CD4-positive, alpha-beta T cell (primary cell): ENCODE measurements at regions not wholly inside any gene's neighbourhood (a gene's known extent, or its start where the extent isn't known, plus 50 kb on each side); places are given as distances from the start of the nearest gene placed in this dataset.

Experiments used
- ATAC-seq: fragments of 200-7000 bp; cut with Tn5 transposase; one replicate; pipeline ENCODE4 v1.10.0; 2022; ENCODE audit warnings: mild to moderate bottlenecking; ENCODE audit not compliant: poor library complexity
- CTCF ChIA-PET: fragments of 350-600 bp; sonication (Branson Sonifier 250); formaldehyde crosslinking; loops from one replicate; lab custom pipeline; 2021; ENCODE audit warnings: antibody characterized with exemption, inconsistent platforms; lab: Charles Lee
- POLR2A ChIA-PET: fragments of 350-600 bp; sonication (Branson Sonifier 250); formaldehyde crosslinking; loops from one replicate; lab custom pipeline; 2021; ENCODE audit warnings: antibody characterized with exemption, inconsistent platforms; lab: Charles Lee
- DNase-seq, 14 experiments: peaks; one replicate each; pipeline ENCODE4 v3.0.0-alpha.2; 2013 to 2020; ENCODE audit warnings: mixed read lengths in 2 of 14
- H3K27ac ChIP-seq, 2 donors: one replicate each; pipeline versions ENCODE4 v1.5.1 to v1.7.0; 2013; ENCODE audit warnings: low read length in 2 of 2, low read depth in 1 of 2, mild to moderate bottlenecking in 1 of 2
- H3K27me3 ChIP-seq, 2 experiments: 1 replicate in 1 of 2; 2 replicates in 1 of 2; pipeline versions ENCODE4 v1.6.1 to v1.7.0; 2013; ENCODE audit warnings: low read length in 2 of 2, control low read depth in 1 of 2, mild to moderate bottlenecking in 1 of 2, moderate library complexity in 1 of 2; ENCODE audit not compliant: insufficient read depth in 2 of 2, control insufficient read depth in 1 of 2
- H3K36me3 ChIP-seq: one replicate; pipeline ENCODE4 v1.6.1; 2013; ENCODE audit warnings: low read length, control low read depth; ENCODE audit not compliant: insufficient read depth
- H3K4me1 ChIP-seq: one replicate; pipeline ENCODE4 v1.6.1; 2013; ENCODE audit warnings: low read length, control low read depth; ENCODE audit not compliant: insufficient read depth
- H3K4me3 ChIP-seq: one replicate; pipeline ENCODE4 v1.5.1; 2013; ENCODE audit warnings: mild to moderate bottlenecking, low read length, moderate library complexity
- H3K9me3 ChIP-seq, 2 experiments: 1 replicate in 1 of 2; 2 replicates in 1 of 2; pipeline versions ENCODE4 v1.6.1 to v1.7.0; 2013; ENCODE audit warnings: low read length in 2 of 2, mild to moderate bottlenecking in 2 of 2, control low read depth in 1 of 2, moderate library complexity in 1 of 2; ENCODE audit not compliant: control insufficient read depth in 1 of 2, insufficient read depth in 1 of 2
- H3K27ac Mint-ChIP-seq: one replicate; pipeline ENCODE4 v1.8.0; 2020; ENCODE audit warnings: mixed read lengths
- H3K27me3 Mint-ChIP-seq: one replicate; pipeline ENCODE4 v1.8.0; 2021; ENCODE audit warnings: mixed read lengths
- H3K36me3 Mint-ChIP-seq: one replicate; pipeline ENCODE4 v1.8.0; 2021; ENCODE audit warnings: low read depth, mixed read lengths
- H3K4me1 Mint-ChIP-seq: one replicate; pipeline ENCODE4 v1.8.0; 2021; ENCODE audit warnings: low read depth, mixed read lengths
- H3K4me3 Mint-ChIP-seq: one replicate; pipeline ENCODE4 v1.8.0; 2020; ENCODE audit warnings: mild to moderate bottlenecking, mixed read lengths
- H3K9me3 Mint-ChIP-seq: one replicate; pipeline ENCODE4 v1.8.0; 2020; ENCODE audit warnings: mixed read lengths
- intact Hi-C, 2 experiments: fragments of 100-400 bp; cut with DNase I in 1 of 2; cut with micrococcal nuclease in 1 of 2; formaldehyde crosslinking; loops; one replicate each; pipeline versions ENCODE4 v1.15.1 to v1.9.0; 2023 to 2025; cut with DNase I, micrococcal nuclease
- TF ChIP-seq, protein P1 (sequence below): fragments of 200-600 bp; IDR thresholded peaks from one replicate; pipeline ENCODE4 v1.8.0; 2022; ENCODE audit warnings: antibody characterized with exemption, mild to moderate bottlenecking

DNA sequence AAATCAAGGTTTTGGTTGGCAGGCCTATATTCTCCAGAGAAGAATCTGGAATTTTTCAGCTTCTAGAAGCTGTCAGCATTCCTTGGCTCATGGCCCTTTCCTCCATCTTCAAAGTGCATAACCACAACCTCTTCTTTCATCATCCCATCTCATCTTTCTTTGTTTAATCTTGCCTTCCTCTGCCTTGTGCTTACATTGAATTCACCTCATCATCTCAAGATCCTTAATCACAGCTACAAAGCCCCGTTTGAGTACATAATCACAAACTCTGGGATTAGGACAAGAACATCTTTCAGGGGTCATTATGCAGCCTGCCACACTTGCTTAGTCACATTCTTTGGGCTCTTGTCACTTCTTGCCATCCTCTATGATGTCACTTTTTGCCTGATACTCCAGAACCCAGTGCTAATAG lies 130.3 kb downstream of the FOXD1 start:
- no peaks in the 10 kb centered on the region for H3K9me3 Mint-ChIP-seq
- peaks cover 80% of the 10 kb centered on the region for H3K27me3 Mint-ChIP-seq
- no peaks in the 10 kb centered on the region for H3K4me1 Mint-ChIP-seq
- H3K27ac Mint-ChIP-seq = no peak overlapping the region
- no peak overlapping the region for H3K4me3 ChIP-seq
- intact Hi-C loops = no loop called here
- TF ChIP-seq, protein P1, sequence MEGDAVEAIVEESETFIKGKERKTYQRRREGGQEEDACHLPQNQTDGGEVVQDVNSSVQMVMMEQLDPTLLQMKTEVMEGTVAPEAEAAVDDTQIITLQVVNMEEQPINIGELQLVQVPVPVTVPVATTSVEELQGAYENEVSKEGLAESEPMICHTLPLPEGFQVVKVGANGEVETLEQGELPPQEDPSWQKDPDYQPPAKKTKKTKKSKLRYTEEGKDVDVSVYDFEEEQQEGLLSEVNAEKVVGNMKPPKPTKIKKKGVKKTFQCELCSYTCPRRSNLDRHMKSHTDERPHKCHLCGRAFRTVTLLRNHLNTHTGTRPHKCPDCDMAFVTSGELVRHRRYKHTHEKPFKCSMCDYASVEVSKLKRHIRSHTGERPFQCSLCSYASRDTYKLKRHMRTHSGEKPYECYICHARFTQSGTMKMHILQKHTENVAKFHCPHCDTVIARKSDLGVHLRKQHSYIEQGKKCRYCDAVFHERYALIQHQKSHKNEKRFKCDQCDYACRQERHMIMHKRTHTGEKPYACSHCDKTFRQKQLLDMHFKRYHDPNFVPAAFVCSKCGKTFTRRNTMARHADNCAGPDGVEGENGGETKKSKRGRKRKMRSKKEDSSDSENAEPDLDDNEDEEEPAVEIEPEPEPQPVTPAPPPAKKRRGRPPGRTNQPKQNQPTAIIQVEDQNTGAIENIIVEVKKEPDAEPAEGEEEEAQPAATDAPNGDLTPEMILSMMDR = no peak
- ATAC-seq = no peak
- no peak overlapping the region for H3K4me3 Mint-ChIP-seq
- CTCF ChIA-PET = no interaction called here
- no peak for DNase-seq
- POLR2A ChIA-PET = interaction anchor here (0.6 kb wide), 1 partner anchor 1333 kb away, joined by 3 read pairs; no protein-coding TSS in a partner anchor
- H3K36me3 ChIP-seq = no peaks in the 10 kb centered on the region
- no peaks in the 10 kb centered on the region for H3K36me3 Mint-ChIP-seq
- peaks cover 29 to 57% of the 10 kb centered on the region in 2 experiments for H3K27me3 ChIP-seq
- H3K9me3 ChIP-seq = no peaks in the 10 kb centered on the region
- no peak overlapping the region for H3K27ac ChIP-seq
- H3K4me1 ChIP-seq = no peaks in the 10 kb centered on the region

DNA sequence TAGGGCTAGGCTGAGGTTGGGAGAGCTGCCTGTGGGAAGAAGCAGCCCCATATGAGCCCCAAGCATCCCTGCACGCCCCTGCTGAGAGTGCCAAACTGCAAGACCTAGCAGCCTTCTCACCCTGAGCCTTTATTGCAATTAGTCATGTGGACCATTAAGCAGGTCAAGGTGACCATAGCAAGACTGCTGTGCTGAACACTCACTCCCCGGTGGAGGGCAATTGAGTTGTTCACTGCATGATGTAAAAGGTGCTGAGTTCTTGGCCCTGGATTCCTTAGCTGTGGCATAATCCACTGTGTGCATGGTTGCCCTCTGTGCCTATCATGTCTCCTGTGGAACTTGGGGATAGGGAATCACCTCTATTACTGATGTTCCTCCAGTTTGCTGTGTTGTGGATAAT lies 131.1 kb downstream of the FOXD1 start:
- H3K27ac Mint-ChIP-seq = no peak overlapping the region
- no peaks in the 10 kb centered on the region for H3K4me1 Mint-ChIP-seq
- TF ChIP-seq, protein P1 = no peak
- intact Hi-C loops = no loop called here
- no peak for DNase-seq
- POLR2A ChIA-PET = no interaction called here
- Histone ChIP-seq H3K4me1 (peaks cover 2% of the 10 kb centered on the region), H3K9me3 (peaks cover 0 to 3% of the 10 kb centered on the region in 2 experiments), H3K27me3 (peaks cover 32 to 64% of the 10 kb centered on the region in 2 experiments), H3K4me3 (no peak overlapping the region), H3K36me3 (no peaks in the 10 kb centered on the region), H3K27ac (no peak overlapping the region)
- peaks cover 83% of the 10 kb centered on the region for H3K27me3 Mint-ChIP-seq
- no peak for ATAC-seq
- H3K4me3 Mint-ChIP-seq = no peak overlapping the region
- no peaks in the 10 kb centered on the region for H3K36me3 Mint-ChIP-seq
- CTCF ChIA-PET = no interaction called here
- no peaks in the 10 kb centered on the region for H3K9me3 Mint-ChIP-seq

- H3K27ac Mint-ChIP-seq = no peak overlapping the region
- H3K9me3 ChIP-seq = peaks cover 0 to 12% of the 10 kb centered on the region in 2 experiments
- no peaks in the 10 kb centered on the region for H3K36me3 ChIP-seq
- intact Hi-C loops = no loop called here
- DNase-seq = no peak
- no peak overlapping the region for H3K4me3 Mint-ChIP-seq
- TF ChIP-seq, protein P1 = no peak
- H3K27ac ChIP-seq = no peak overlapping the region
- H3K27me3 ChIP-seq = peaks cover 56 to 81% of the 10 kb centered on the region in 2 experiments
- H3K4me1 Mint-ChIP-seq = no peaks in the 10 kb centered on the region
- H3K4me3 ChIP-seq = no peak overlapping the region
- no peak for ATAC-seq
- peaks cover 5% of the 10 kb centered on the region for H3K4me1 ChIP-seq
- no peaks in the 10 kb centered on the region for H3K9me3 Mint-ChIP-seq
- no peaks in the 10 kb centered on the region for H3K36me3 Mint-ChIP-seq
- ChIA-PET CTCF (no interaction called here), POLR2A (no interaction called here)
- peaks cover 89% of the 10 kb centered on the region for H3K27me3 Mint-ChIP-seq
Measured at GRCh38 chr5:73314395-73315257, 134.0 kb downstream of the FOXD1 start.
